HG03565 (cell line): ENCODE measurements at regions not wholly inside any gene's neighbourhood (a gene's known extent, or its start where the extent isn't known, plus 50 kb on each side); places are given as distances from the start of the nearest gene placed in this dataset.
"Not testable (repeated sequence)": the region's sequence is repeated elsewhere in the genome, so short reads cannot be mapped to it uniquely, and the experiment has no call there.

Experiments
- ATAC-seq: cut with Tn5 transposase; IDR thresholded peaks from one replicate; pipeline ENCODE4 v1.9.1; 2021; ENCODE audit warnings: mild to moderate bottlenecking, moderate library complexity; ENCODE audit not compliant: unreplicated experiment

- ATAC-seq: not testable (repeated sequence)
These were observed 264.7 kb downstream of the BCL2L11 start for GRCh38 chr2:111385226-111385957.

- not testable (repeated sequence) for ATAC-seq
These were observed 269.9 kb downstream of the BCL2L11 start for GRCh38 chr2:111390605-111391004.

- not testable (repeated sequence) for ATAC-seq
These were observed 274.8 kb downstream of the BCL2L11 start for GRCh38 chr2:111395350-111396128.

- not testable (repeated sequence) for ATAC-seq
These were observed 280.0 kb downstream of the BCL2L11 start for GRCh38 chr2:111400598-111401253.

DNA sequence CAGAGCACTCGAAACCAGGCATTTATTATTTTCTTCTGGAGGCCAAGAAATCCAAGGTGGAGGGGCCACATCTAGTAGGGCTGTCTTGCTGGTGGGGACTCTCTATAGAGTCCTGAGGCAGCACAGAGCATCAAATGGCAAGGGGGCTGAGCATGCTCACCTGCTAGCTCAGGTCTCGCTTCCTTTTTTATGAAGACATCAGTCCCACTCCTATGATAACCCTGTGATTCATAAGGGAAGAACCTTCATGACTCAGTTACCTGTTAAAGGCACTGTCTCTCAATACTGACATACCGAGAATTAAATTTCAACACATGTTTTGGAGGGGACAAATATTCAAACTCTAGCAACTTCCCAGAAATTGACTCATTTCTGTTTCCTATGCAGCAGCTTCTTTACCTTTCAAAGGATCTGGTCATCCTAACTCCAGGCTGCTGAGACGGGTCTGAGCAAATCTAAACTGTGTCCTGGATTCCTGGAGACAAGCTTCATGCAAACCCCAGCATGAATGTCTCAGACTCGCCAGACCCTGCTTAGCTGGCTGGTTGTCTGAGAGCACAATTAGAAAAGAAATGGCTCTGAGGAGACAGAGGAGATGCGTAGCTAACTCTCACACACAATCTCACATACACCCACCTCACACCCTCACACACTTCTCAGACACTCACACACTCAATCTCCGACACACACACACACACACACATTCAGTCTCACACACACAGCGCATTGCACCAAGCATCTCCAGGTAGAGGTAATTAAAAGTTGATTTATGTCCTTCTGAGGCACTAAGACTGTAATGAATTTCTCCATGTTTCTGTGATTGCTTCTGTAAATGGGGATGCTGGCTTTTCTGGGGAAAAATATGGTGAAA, 280.8 kb downstream of the BCL2L11 start:
- ATAC-seq: not testable (repeated sequence)

DNA sequence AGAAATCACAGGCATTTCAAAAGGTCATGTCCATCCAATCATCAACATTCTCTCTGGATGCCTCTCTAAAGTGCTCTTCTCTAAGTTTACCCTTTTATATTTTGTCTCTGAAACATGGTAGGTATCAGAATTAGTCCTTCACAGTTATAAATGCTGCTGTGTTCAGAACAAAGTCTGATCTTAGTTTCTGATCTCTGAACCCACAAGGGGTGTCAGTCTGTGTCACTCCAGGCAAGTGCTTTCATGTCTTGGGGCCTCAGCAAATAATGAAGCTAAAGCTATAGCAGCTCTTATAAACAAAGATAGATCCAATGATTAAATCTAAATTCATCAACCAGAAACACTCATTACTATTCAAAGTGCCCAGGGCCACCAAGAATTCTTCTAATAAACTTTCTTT, 281.7 kb downstream of the BCL2L11 start:
- not testable (repeated sequence) for ATAC-seq

GRCh38 chr2:111403287-111403686, 282.6 kb downstream of the BCL2L11 start:
- not testable (repeated sequence) for ATAC-seq

- not testable (repeated sequence) for ATAC-seq
These were observed 285.9 kb downstream of the BCL2L11 start for GRCh38 chr2:111406616-111407015.

DNA sequence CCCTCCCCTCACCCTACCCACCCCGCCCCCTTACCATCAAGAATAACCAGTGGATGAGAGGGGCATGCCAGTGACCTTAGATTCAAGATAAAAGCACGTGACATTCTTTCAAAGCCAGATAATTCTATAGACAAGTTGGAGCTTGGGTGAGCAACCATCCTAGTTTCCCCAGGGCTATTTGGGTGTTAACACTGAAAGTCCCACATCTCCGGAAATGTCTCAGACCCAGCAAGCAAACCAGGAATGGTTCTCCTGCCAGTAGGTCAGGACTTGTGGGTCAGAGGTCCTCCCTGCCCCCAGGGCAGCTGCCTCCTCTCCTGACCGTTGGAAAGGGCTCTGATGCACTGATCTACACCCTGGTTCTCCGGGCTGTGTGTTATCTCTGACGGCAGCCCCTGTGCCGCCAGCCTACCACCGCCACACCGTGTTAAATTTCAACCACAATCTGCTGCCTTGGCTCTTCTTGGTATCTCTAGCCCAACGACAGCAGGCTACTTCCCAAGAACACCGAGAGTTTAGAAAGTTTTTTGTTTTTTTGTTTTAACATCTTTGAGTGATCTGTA, 287.0 kb downstream of the BCL2L11 start:
- not testable (repeated sequence) for ATAC-seq

DNA sequence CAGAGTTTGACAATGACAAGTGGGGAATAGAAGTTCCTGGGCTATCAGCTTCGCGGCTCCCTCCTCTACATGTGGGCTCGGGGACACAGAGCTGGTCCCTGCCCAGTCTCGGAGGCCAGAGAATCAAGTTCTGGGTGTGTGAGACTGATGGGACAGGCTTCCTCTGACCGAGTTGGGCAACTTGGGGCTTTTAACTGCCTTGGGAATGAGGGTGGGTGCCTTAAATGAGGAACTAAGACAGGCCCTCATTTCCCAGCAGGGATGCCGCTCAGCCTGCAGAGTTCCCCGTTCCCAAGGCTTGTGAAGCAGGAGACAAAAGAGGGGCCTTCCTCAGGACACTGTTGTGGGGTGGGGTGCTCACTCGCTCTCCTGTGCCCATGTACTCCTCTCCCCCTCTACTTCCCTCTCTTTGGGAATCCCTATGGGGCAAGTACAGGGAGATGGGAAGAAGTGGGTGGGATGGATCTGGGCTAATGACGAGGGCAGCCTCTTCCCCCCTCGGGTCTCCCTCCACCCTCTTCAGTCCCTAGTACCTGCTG, 290.2 kb downstream of the BCL2L11 start:
- not testable (repeated sequence) for ATAC-seq

- ATAC-seq: not testable (repeated sequence)
These were observed 291.4 kb downstream of the BCL2L11 start for GRCh38 chr2:111411867-111412681.

GRCh38 chr2:111412841-111413650, 292.3 kb downstream of the BCL2L11 start:
- ATAC-seq: not testable (repeated sequence)

- not testable (repeated sequence) for ATAC-seq
These were observed 293.2 kb downstream of the BCL2L11 start for GRCh38 chr2:111413950-111414349.

GRCh38 chr2:111415765-111416743, 295.3 kb downstream of the BCL2L11 start:
- not testable (repeated sequence) for ATAC-seq

DNA sequence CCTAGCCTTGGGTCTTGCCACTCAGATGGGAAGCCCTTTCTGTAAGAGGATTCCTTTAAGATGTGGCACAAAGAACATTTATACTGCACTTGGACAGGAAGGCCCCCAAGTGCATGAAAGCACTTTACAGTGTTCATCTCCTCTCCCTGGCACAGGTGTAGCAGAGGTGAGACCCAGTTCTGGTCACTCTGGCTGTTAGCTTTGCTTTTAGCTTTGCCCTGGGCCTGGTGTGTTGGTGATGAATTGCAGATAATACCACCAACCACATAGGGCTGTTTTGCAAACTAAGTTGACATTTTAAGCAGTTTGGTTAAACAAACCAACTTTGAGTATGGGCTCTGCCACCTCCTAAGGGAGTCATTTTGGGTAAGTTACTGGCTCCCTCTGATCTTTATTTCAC, 296.3 kb downstream of the BCL2L11 start:
- ATAC-seq: not testable (repeated sequence)

DNA sequence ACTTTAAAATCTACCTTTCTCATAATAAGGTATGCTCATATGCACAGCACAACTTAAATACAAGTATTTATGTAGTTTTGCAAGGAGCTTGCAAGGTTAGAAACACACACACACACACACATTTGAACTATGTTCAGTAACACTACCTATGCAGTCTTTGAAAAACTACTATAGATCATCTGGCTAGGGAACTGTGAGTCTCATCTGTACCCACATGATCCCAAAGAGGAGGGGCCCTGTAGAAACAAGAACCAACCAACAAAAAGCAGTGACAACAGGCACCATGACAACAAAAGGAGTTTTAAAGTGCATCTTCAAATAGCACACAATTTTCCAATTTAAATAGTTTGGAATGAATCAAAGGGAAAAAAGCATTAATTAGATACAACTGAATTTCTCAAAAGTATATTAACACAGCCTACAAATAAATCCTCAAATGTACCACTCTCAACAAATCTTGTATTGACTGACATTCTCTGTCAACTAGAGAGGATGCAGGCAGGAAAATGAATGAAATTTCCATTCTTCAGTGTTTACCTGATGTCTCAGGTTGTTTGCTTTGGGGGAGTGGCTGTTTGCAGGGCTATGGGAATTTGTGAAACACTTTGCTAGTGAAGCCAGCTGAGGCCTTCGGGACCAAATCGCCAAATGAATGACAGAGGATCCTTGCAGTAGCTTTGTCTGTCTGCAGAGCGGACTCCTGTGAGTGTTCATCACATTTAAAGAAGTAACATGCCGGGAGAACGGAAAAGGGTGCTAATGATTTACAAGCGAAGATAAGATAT, 297.6 kb downstream of the BCL2L11 start:
- not testable (repeated sequence) for ATAC-seq
